Sigmoid colon (tissue), 6 donors: ENCODE measurements at regions not wholly inside any gene's neighbourhood (a gene's known extent, or its start where the extent isn't known, plus 50 kb on each side); places are given as distances from the start of the nearest gene placed in this dataset.

Experiments
- DNase-seq: peaks from one replicate; pipeline ENCODE4 v3.0.0-alpha.2; 2019
- H3K27ac ChIP-seq, 4 donors: fragments of 200-600 bp; sonication (generic); one replicate each; pipeline ENCODE4 v1.5.1; 2016 to 2019; ENCODE audit warnings: mild to moderate bottlenecking in 1 of 4
- H3K27me3 ChIP-seq, 3 donors: fragments of 200-600 bp; sonication (generic); one replicate each; pipeline ENCODE4 v1.5.1; 2019; ENCODE audit warnings: mild to moderate bottlenecking in 1 of 3
- H3K36me3 ChIP-seq, 4 donors: fragments of 200-600 bp; sonication (generic); one replicate each; pipeline ENCODE4 v1.5.1; 2016 to 2019
- H3K4me1 ChIP-seq, 4 donors: fragments of 200-600 bp; sonication (generic); one replicate each; pipeline ENCODE4 v1.5.1; 2017 to 2019
- H3K4me3 ChIP-seq, 4 donors: fragments of 200-600 bp; sonication (generic); one replicate each; pipeline ENCODE4 v1.5.1; 2017 to 2019; ENCODE audit warnings: mild to moderate bottlenecking in 2 of 4, moderate library complexity in 1 of 4
- H3K9me3 ChIP-seq, 4 donors: fragments of 200-600 bp in 3 of 4; sonication (generic) in 3 of 4; one replicate each; pipeline versions ENCODE4 v1.5.1 to v1.6.1; 2013 to 2019
- EP300 ChIP-seq, 4 donors: sonication (generic); formaldehyde crosslinking; IDR thresholded peaks; one replicate each; pipeline ENCODE4 v1.6.1; 2017; ENCODE audit warnings: antibody characterized with exemption in 4 of 4
- POLR2A ChIP-seq, 2 donors: fragments of 450-650 bp; IDR thresholded peaks; one replicate each; pipeline ENCODE4 v1.6.1; 2016; ENCODE audit warnings: antibody characterized with exemption in 2 of 2, mild to moderate bottlenecking in 2 of 2, moderate library complexity in 2 of 2
- POLR2AphosphoS5 ChIP-seq, 4 donors: sonication (generic); formaldehyde crosslinking; IDR thresholded peaks; one replicate each; pipeline ENCODE4 v1.6.1; 2017; ENCODE audit warnings: antibody characterized with exemption in 4 of 4
- WGBS, 2 donors: extraction: QIAGEN DNeasy Blood & Tissue Kit; methylation state at CpG; one replicate each; pipeline ENCODE4 v1.1.7; 2013; 5-methylcytosine and 5-hydroxymethylcytosine counted together
- intact Hi-C: fragments of 100-400 bp; cut with DNase I; formaldehyde crosslinking; loops from one replicate; pipeline ENCODE4 v1.15.1; 2023
- TF ChIP-seq, protein P1 (sequence below), 4 experiments: fragments of 450-650 bp in 3 of 4; fragments of 200-600 bp in 1 of 4; IDR thresholded peaks; one replicate each; pipeline ENCODE4 v1.5.1; 2016 to 2019; ENCODE audit warnings: antibody characterized with exemption in 4 of 4, mild to moderate bottlenecking in 3 of 4, moderate library complexity in 2 of 4
- donor health status: healthy with polysubstance abuse.
- donor health status: healthy.

DNA sequence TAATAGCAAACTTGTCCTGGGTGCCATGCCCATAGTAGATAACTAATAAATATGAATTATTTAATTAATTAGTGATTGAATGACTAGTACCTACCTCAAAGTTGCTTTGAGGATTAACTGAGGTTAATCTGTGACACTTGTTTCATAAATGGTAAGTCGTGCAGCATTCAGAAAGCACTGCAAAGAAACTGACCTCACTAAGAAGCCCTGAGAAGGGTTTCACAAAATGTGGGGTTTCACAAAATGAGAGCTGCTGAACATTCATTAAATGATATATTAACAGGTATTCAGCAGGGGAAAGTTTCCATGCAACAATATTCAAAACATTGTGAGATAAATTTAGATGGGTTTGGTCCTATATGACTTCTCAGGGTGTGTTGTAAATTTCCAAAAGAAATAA, 236.2 kb downstream of the OSR1 start:
- Histone ChIP-seq H3K4me1 (no peaks in the 10 kb centered on the region), H3K27ac (no peak overlapping the region), H3K27me3 (no peaks in the 10 kb centered on the region), H3K4me3 (no peak overlapping the region), H3K9me3 (no peaks in the 10 kb centered on the region), H3K36me3 (no peaks in the 10 kb centered on the region)
- no peak for TF ChIP-seq POLR2A (IDR thresholded peaks at IDR 0.05)
- TF ChIP-seq POLR2AphosphoS5 (IDR thresholded peaks at IDR 0.05) = no peak
- TF ChIP-seq, protein P1, sequence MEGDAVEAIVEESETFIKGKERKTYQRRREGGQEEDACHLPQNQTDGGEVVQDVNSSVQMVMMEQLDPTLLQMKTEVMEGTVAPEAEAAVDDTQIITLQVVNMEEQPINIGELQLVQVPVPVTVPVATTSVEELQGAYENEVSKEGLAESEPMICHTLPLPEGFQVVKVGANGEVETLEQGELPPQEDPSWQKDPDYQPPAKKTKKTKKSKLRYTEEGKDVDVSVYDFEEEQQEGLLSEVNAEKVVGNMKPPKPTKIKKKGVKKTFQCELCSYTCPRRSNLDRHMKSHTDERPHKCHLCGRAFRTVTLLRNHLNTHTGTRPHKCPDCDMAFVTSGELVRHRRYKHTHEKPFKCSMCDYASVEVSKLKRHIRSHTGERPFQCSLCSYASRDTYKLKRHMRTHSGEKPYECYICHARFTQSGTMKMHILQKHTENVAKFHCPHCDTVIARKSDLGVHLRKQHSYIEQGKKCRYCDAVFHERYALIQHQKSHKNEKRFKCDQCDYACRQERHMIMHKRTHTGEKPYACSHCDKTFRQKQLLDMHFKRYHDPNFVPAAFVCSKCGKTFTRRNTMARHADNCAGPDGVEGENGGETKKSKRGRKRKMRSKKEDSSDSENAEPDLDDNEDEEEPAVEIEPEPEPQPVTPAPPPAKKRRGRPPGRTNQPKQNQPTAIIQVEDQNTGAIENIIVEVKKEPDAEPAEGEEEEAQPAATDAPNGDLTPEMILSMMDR (IDR thresholded peaks at IDR 0.05) = no peak
- no peak for TF ChIP-seq EP300 (IDR thresholded peaks at IDR 0.05)
- 77 to 89% methylated on average over 1 of the region's 1 CpG for WGBS, 2 donors
- intact Hi-C loops = no loop called here
- no peak for DNase-seq

DNA sequence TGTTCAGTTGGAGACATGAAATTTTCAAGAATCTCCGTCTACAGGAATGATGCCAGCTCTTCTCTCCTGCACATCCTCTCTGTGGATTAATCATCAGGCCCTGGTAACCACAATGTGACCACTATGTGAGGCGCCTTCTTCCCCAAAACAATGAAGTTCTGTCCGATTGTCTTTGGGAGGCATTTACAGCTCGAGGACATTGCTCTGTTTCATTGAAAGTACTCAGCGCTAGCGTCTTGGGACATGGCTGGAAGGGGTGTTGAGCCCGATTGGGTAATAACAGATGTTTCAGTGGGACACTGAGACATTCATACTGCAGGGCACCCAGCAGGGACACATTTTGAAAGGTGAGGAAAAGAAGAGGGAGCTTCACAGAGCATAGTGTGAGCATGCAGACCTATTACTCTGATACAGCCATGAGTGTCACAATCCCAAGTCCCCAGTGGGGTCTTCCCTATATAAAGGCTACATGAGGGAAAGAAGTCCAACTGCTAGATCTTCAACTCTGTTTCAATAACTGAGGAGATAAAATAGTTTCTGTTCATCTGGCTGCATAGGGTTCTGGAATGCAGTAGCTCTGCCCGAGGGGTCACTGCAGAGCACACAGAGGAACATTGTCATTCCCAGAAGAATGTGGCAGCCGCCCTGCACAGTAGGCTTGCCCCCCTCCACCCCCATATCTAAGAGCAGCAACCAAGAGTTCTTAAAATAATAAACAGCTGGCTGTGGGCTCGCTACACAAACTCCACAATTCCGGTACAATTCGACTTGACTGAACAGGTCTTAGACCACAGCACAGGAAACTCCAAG, 237.3 kb downstream of the OSR1 start:
- no peak overlapping the region for H3K4me3 ChIP-seq
- 79% methylated on average over 12 of the region's 12 CpGs for WGBS, 2 donors
- H3K27ac ChIP-seq = peak overlapping the region in 1 of 4 donors; percentile 22
- H3K9me3 ChIP-seq = no peaks in the 10 kb centered on the region
- intact Hi-C loops = no loop called here
- H3K4me1 ChIP-seq = no peaks in the 10 kb centered on the region
- H3K36me3 ChIP-seq = no peaks in the 10 kb centered on the region
- DNase-seq = no peak
- H3K27me3 ChIP-seq = no peaks in the 10 kb centered on the region
- no peak for TF ChIP-seq POLR2A (IDR thresholded peaks at IDR 0.05)
- TF ChIP-seq, protein P1 (IDR thresholded peaks at IDR 0.05) = no peak
- TF ChIP-seq EP300 (IDR thresholded peaks at IDR 0.05) = no peak
- TF ChIP-seq POLR2AphosphoS5 (IDR thresholded peaks at IDR 0.05) = no peak

DNA sequence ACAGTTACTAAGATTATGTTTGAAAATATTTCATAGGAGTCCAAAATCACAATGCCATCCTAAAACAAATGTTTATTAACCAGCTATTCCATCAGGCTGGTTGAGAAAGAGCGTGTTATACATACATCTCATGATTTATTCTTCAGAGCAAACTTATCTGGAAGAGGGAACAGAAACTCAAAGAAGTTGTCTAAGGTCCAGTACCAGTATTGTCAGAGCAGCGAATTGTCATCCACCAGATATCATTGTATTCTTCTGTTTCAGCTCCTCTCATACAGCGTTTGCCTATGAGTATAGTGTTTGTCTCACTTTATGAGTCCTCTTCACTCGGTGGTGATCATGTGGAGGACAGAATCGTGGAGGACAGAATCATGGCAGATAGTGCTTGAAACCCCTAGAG, 238.2 kb downstream of the OSR1 start:
- Histone ChIP-seq H3K36me3 (no peaks in the 10 kb centered on the region), H3K27ac (peak overlapping the region in 1 of 4 donors; percentile 32), H3K9me3 (no peaks in the 10 kb centered on the region), H3K4me3 (no peak overlapping the region), H3K27me3 (no peaks in the 10 kb centered on the region), H3K4me1 (no peaks in the 10 kb centered on the region)
- no peak for DNase-seq
- WGBS, 2 donors = 84% methylated on average over 5 of the region's 5 CpGs
- TF ChIP-seq POLR2AphosphoS5 (IDR thresholded peaks at IDR 0.05) = no peak
- TF ChIP-seq, protein P1 (IDR thresholded peaks at IDR 0.05) = no peak
- no peak for TF ChIP-seq EP300 (IDR thresholded peaks at IDR 0.05)
- TF ChIP-seq POLR2A (IDR thresholded peaks at IDR 0.05) = no peak
- intact Hi-C loops = no loop called here

DNA sequence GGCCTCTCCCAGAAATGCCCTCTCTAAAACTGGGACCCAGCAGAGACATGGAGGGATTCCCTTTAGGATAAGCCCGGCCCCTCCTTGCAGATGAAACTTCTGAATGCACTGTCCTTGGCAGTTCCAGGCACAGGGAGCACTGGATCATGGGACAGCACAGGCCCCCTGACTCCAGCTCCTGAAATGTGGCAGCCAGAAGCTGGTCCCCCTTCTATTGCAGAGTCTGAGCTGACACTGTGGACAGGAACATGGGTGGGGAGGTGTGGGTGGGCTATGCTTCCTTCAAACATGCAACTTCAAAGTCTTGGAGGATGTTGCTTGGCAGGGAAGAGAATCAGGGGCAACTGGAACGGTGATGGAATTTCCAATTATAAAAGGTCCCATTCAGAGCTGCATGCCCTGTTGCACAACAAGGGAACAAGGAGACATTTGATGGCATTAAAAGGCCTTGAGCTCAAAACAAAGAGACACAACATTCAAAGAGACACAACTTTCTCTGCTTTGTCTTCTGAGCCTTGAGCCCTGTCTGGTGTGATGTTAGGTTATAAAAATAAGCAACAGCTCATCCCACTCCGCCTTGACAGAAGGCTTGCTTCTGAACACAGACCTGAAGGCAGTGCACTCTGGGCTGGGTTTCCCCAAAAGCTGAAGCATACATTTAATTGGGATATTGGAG, 239.0 kb downstream of the OSR1 start:
- DNase-seq = no peak
- H3K27ac ChIP-seq = peak overlapping the region in 1 of 4 donors; percentile 32

More for the DNA sequence above, 239.0 kb downstream of the OSR1 start:
- no peak overlapping the region for H3K4me3 ChIP-seq
- no peak for TF ChIP-seq POLR2A (IDR thresholded peaks at IDR 0.05)
- TF ChIP-seq, protein P1 (IDR thresholded peaks at IDR 0.05) = no peak
- TF ChIP-seq EP300 (IDR thresholded peaks at IDR 0.05) = no peak
- TF ChIP-seq POLR2AphosphoS5 (IDR thresholded peaks at IDR 0.05) = no peak
- no peaks in the 10 kb centered on the region for H3K27me3 ChIP-seq
- H3K9me3 ChIP-seq = no peaks in the 10 kb centered on the region
- intact Hi-C loops = no loop called here
- 88 to 90% methylated on average over 3 of the region's 3 CpGs for WGBS, 2 donors
- peaks cover 0 to 4% (median 2%) of the 10 kb centered on the region in 4 donors for H3K4me1 ChIP-seq
- H3K36me3 ChIP-seq = no peaks in the 10 kb centered on the region
